Ovary (tissue), 3 donors: ENCODE measurements at regions not wholly inside any gene's neighbourhood (a gene's known extent, or its start where the extent isn't known, plus 50 kb on each side); places are given as distances from the start of the nearest gene placed in this dataset.
"Not testable (repeated sequence)": the region's sequence is repeated elsewhere in the genome, so short reads cannot be mapped to it uniquely, and the experiment has no call there.

Experiments used
- POLR2A ChIP-seq: fragments of 450-650 bp; IDR thresholded peaks from one replicate; pipeline ENCODE4 v1.6.1; 2017; ENCODE audit warnings: antibody characterized with exemption, mild to moderate bottlenecking, moderate library complexity
- TF ChIP-seq, protein P1 (sequence below), 3 donors: fragments of 450-650 bp in 2 of 3; fragments of 200-600 bp in 1 of 3; IDR thresholded peaks; one replicate each; pipeline versions ENCODE4 v1.5.1 to v1.8.0; 2016 to 2022; ENCODE audit warnings: antibody characterized with exemption in 3 of 3, mild to moderate bottlenecking in 1 of 3
- donor health status: DM: no; HTN: no; CAD: no.

DNA sequence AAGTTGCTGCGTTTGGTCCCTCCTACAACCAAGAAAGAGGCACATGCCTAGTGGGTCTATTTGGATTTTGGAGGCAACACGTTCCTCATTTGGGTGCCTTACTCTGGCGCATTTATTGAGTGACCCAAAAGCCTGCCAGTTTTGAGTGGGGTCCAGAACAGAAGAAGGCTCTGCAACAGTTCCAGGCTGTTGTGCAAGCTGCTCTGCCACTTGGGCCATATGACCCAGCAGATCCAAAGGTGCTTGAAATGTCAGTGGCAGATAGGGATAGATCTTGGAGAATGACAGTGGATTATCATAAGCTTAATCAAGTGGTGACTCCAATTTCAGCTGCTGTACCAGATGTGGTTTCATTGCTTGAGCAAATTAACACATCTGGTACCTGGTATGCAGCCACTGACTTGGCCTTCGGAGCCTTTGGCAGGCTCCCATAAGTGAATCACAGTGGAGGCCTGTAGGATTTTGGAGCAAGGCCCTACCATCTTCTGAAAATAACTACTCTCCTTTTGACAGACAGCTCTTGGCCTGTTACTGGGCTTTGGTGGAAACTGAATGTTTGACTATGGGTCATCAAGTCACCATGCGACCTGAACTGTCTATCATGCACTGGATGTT lies 105.4 kb upstream of the NPAS2 start:
- not testable (repeated sequence) for TF ChIP-seq POLR2A
- TF ChIP-seq, protein P1, sequence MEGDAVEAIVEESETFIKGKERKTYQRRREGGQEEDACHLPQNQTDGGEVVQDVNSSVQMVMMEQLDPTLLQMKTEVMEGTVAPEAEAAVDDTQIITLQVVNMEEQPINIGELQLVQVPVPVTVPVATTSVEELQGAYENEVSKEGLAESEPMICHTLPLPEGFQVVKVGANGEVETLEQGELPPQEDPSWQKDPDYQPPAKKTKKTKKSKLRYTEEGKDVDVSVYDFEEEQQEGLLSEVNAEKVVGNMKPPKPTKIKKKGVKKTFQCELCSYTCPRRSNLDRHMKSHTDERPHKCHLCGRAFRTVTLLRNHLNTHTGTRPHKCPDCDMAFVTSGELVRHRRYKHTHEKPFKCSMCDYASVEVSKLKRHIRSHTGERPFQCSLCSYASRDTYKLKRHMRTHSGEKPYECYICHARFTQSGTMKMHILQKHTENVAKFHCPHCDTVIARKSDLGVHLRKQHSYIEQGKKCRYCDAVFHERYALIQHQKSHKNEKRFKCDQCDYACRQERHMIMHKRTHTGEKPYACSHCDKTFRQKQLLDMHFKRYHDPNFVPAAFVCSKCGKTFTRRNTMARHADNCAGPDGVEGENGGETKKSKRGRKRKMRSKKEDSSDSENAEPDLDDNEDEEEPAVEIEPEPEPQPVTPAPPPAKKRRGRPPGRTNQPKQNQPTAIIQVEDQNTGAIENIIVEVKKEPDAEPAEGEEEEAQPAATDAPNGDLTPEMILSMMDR (IDR thresholded peaks at IDR 0.05) = not testable (repeated sequence)
